Islet of Langerhans (tissue), 1 donor: ENCODE measurements at regions not wholly inside any gene's neighbourhood (a gene's known extent, or its start where the extent isn't known, plus 50 kb on each side); places are given as distances from the start of the nearest gene placed in this dataset.
"Not testable (repeated sequence)": the region's sequence is repeated elsewhere in the genome, so short reads cannot be mapped to it uniquely, and the experiment has no call there.

Experiments
- FAIRE-seq: peaks from one replicate; lab custom pipeline; 2011; peaks lifted over from hg19 to GRCh38; lab: Jason Lieb, UNC

DNA sequence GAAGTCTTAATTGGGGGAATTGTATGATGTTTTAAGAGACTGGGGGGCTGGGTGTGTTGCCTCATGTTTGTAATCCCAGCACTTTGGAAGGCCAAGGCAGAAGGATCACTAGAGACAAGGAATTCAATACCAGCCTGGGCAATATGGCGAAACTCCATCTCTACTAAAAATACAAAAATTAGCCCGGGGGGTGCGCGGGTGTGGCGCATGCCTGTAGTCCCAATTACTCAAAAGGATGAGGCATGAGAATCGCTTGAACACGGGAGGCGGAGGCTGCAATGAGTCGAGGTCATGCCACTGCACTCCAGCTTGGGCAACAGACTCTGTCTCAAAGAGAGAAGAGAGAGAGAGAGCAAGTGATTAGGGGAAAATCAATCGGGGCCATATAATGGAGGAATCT, 600.5 kb downstream of the SLC16A7 start:
- FAIRE-seq = no peak

DNA sequence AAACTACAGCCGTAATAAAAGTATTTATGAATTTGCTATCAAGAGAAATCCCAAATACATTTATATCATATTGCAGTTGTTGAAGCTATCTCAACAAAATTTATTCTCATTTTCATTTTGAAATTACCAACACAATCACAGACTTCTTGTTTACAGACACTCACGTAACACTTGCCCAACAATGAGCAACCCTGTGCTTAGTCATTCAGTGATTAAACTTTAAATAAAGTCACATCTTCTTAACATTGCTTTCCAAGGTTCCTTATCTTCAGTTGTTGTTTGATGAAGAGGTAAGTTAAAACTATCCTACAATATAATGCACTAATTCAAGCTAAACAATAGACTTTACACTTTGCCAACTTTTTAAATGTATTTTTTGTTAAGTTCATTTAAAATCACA, 601.8 kb downstream of the SLC16A7 start:
- no peak for FAIRE-seq

DNA sequence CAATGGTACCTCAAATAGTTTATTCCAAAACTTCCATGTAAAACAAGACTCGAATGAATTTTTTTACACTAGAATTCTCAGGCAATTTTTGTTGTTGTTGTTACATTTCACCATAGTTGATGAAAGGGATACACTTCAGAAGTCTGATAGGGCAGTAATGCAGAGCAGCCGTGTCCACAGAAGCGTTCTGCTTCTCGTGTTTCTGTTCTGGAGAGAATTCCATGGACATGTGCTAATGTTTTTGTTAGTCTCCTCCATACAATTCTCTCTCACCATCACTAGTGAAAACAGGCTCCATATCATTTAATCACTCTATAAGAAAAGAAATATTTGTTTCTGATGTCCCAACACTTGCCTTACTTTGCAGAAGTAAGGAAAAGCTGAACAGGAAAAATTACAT, 606.1 kb downstream of the SLC16A7 start:
- no peak for FAIRE-seq

DNA sequence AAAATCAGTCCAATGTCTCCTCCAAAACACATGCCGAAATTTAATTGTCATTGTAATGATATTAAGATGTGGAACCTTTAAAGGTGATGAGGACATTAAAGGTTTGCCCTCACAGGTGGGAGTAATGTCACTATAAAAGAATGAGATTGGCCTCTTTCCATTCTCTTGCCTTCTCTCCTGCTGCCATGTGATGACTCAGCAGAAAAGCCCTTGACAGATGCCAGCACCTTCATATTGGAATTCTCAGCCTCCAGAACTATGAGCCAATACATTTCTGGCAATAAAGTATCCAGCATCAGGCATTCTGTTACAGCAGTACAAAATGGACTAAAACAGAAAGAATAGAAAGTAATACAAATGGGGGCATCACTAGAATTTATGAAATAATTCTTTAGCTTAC, 609.7 kb downstream of the SLC16A7 start:
- FAIRE-seq = no peak

DNA sequence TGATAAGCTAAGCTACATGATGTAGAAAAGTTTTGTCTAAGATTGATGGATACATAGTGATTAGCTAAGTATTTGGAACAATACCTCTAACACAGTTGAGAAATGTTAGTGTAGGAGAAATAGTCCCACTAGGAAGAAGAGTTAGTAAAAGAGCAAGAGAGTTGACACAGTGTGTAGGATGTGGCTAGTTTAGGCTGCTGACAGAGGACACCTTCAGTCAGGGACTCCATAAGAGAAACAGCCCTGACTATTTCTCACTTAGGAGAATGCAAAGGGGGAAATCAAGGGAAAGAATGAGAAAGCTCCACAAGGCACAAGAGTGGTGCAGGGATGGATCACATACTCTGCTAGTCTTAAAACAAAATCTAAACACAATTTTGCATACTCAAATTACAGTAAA, 613.7 kb downstream of the SLC16A7 start:
- no peak for FAIRE-seq

DNA sequence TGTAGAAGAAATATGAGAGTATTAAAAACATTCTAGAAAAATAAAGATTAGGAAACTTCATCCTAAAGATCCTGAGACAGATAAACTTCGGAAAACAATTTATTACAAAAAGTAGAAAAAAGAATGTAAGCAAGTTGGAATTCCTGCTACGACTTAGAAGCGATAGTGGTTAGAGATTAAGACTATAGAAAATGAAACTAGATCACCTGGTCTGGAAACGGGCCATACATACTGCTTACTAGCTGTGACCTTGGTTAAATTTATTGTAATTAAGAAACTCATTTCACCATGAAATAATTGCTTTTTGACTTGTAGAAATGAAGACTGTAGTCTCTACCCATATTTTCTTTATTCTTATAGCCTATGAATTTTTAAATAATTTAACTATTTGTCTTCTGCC, 614.1 kb downstream of the SLC16A7 start:
- no peak for FAIRE-seq

DNA sequence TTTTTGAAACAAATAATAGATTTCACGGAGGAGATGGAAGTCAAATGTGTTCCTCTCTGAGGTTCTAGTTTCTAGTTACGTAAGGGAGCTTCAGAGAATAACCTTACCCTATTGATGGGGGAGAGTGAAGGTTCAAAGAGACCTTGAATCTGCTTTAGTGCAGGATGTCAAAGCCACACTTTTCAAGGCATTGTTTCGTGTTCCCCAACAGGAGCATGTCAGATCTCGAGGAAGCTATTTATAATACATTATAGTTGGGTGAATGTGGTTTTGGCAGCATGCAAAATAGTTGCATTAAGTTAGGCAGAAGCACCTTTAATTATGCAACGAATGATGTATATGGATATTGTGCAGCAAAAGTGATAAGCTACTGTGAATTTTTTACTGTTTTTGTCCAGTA, 614.9 kb downstream of the SLC16A7 start:
- FAIRE-seq = no peak

DNA sequence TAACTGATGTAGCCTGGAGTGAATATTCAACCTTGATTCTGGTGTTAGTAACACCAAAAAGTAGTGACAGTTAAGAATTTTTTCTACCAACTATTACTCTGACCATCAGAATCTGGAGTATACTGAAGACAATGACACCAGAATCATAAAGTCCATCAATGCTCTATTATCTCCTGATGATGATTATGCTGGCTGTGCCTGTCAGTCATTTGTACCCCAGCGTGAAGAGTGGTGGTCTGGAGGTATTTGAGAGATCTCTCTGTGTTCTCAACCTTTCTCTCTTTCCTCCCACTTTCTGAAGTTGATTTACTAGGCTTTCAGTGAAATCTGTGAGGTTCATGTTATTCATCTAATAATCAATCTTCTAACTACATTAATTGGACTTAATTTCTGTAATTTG, 615.4 kb downstream of the SLC16A7 start:
- FAIRE-seq = no peak

DNA sequence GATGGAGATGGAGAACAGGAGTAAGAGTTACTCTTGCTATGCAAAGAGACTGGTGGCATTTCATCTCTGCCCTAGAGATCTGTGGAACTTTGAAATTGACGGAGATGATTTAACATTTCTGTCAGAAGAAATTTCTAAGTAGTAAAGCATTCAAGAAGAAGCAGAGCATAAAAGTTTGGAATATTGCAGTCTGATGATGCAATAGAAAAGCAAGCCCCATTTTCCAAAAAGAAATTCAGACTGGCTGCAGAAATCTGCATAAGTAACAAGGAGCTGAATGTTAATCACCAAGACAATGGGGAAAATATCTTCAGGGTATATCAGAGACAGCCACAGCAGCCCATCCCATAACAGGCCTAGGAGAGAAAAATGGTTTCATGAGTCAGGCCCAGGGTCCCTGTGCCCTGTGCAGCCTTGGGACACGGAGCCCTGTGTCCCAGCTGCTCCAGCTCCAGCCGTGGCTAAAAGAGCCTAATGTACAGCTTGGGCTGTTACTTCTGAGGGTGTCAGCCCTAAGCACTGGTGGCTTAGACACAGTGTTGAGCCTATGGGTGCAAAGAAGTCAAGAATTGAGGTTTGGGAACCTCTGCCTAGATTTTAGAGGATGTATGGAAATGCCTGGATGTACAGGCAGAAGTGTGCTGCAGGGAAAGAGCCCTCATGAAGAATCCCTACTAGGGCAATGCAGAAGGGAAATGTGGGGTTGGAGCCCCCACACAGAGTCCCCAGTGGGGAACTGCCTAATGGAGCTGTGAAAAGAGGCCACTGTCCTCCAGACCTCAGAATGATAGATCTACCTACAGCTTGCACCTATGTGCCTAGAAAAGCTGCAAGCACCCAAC, 616.6 kb downstream of the SLC16A7 start:
- no peak for FAIRE-seq

DNA sequence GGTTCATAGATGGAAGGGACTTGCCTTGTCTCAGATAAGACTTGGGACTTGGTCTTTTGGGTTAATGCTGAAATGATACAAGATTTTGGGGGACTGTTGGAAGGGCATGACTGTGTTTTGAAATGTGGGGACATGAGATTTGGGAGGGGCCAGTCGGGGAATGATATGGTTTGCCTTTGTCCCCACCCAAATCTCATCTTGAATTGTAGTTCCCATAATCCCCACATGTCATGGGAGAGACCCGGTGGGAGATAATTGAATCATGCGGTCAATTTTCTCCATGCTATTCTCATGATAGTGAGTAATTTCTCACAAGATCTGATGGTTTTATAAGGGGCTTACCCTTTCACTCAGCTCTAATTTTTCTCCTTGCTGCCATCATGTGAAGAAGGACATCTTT, 617.4 kb downstream of the SLC16A7 start:
- not testable (repeated sequence) for FAIRE-seq

DNA sequence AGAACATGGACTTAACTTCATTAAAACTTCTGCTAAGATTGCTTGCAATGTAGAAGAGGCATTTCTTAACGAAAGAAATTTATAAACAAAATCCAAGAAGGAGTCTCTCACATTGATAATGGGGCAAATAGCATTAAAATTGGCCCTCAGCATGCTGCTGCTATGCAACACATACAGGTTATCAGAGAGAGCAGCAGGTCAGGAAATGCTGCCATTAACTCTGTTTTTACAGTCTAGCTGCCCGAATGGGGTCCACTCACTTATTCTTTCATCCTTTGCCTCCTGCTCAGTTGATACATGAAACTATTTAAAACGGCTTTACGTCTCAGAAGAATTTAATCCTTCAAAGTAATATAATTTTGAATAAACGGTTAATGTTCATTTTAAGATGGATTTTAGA, 620.4 kb downstream of the SLC16A7 start:
- no peak for FAIRE-seq

DNA sequence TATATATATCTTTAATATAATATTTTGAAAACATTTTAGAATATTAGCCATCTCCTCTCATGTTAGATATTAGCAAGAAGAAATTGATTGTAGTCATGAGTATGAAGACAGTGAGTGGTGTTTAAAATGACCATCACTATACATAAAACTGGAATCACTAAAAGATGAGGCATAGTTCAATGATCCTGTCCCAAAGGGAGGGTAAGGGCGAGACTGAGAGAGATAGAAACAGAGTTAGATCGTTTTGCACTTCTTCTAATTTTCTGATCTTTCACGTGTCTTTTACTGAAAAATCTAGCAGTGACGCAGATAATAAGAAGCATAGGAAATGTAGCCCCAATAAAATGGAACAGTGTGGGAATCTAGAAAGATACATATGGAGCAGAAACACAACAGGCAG, 627.4 kb downstream of the SLC16A7 start:
- no peak for FAIRE-seq

DNA sequence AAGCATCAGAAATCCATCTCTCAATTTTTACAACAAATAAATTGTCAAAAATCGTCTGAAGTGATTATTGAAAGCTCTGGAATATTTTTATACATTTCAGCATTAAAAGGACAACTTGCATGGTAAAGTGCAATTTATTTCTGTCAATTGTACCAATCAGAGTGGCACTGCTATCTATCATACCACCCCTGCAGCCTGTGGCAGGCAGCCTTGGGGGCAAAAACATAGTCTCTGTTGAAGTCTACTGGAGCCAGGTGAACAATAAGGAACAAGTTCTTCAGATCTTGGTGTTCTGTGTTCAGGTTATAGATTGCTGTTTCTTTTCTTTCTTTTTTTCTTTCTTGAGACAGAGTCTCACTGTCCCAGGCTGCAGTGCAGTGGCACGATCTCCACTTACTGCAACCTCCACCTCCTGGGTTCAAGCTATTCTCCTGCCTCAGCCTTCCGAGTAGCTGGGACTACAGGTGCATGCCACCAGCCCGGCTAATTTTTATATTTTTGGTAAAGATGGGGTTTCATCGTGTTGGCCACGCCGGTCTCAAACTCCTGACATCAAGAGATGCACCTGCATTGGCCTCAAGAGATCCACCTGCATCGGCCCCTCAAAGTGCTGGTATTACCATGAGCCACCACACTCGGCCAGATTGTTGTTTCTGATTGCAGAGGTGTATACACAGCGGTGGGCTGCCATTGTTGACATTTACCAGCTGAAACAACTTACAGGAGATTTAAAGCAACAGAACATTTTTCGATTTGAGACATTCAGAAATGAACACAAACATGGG, 629.6 kb downstream of the SLC16A7 start:
- FAIRE-seq = no peak

DNA sequence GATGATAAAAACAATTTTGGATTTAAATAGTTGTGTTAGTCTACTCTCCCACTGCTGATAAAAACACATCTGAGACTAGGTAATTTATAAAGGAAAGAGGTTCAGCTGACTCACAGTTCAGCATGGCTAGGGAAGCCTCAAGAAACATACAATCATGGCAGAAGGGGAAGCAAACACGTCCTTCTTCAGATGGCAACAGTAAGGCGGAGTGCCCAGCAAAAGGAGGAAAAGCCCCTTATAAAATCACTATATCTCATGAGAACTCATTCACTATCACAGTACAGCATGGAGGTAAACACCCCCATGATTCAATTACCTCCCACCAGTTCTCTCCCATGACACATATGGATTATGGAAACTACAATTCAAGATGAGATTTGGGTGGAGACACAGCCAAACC, 632.1 kb downstream of the SLC16A7 start:
- no peak for FAIRE-seq

DNA sequence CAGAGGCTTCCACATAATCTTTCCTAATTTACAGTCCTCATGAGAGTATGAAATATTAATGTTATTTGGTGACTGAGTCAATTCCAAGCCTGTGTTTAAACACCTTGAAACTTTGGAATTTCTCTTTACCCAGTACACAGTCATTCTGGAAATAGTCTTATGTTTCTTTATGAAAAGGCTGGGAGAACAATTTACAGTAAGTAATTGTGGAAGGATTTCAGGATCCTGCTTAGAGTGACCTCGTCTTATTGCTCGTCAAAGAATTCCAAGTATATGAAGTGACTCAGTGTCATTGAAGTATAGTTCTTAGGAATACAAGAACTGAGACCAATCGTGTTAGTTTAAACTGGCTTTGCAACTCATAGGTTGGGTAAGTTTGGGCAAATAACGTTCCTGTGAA, 634.2 kb downstream of the SLC16A7 start:
- no peak for FAIRE-seq

DNA sequence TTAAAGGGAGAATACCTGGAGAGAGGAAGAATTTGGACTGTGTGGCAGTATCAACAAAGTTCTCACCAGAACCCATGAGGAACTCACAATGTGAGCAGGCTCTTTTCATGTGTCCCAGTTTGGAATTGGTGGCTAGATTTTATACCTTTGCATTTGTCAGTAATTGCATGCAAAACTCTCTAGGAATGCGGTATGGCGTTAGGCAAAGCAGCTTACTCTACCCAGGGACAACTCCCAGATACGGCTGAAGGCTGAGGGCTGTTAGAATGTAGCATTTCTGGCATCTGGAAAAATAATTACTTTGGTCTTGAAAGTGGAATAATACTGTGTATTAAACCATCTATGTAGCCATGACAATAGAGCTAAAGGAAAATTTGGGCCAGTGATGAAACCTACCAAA, 635.5 kb downstream of the SLC16A7 start:
- no peak for FAIRE-seq

DNA sequence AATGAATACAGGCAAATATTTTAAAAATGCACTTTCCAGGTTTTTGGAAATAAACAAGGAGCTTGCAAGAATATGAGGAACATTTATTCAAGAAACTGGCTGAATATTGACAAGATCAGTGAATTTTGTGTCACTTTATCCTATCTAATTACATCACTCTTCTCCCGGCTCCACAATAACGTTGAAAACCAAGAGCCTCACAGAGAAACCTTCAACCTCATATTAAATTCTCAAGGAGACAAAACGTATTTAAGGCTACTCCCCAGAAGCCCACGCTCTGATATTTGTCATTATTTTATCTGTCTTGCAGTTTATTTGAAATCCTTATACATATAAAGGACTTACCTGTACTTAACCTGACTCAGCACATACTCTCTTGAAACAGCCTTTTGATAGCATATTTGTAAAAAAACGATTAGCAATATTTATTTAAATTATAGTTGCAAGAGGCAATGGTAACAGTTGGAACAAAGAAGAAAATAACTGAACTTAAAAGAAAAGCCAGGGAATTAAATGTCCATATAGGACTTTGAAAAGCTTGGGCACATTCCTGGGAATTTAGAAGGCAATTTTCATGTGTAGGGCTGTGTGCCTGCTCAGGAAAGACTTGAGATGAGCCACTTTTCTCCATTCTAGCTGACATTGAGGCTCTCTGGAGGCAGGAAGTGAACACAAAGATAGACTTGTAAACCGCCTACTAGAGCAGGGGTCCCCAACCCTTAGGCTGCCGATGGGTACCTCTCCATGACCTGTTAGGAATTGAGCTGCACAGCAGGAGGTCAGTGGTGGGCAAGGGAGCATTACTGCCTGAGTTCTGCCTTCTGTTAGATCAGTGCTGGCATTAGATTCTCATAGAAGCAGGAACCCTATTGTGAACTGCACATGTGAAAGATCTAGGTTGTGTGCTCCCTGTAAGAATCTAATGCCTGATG, 636.4 kb downstream of the SLC16A7 start:
- no peak for FAIRE-seq

DNA sequence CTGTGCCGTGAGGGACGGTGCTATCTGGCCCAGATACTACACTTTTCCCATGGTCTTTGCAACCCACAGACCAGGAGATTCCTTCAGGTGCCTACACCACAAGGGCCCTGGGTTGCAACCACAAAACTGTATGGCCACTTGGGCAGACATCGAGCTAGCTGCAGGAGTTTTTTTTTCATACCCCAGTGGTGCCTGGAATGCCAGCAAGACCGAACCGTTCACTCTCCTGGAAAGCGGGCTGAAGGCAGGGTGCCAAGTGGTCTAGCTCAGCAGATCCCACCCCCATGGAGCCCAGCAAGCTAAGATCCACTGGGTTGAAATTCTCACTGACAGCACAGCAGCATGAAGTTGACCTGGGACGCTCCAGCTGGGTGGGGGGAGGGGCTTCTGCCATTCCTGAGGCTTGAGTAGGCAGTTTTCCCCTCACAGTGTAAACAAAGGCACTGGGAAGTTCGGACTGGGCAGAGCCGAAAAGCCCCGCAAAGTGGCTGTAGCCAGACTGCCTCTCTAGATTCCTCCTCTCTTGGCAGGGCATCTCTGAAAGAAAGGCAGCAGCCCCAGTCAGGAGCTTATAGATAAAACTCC, 638.9 kb downstream of the SLC16A7 start:
- FAIRE-seq = not testable (repeated sequence)

DNA sequence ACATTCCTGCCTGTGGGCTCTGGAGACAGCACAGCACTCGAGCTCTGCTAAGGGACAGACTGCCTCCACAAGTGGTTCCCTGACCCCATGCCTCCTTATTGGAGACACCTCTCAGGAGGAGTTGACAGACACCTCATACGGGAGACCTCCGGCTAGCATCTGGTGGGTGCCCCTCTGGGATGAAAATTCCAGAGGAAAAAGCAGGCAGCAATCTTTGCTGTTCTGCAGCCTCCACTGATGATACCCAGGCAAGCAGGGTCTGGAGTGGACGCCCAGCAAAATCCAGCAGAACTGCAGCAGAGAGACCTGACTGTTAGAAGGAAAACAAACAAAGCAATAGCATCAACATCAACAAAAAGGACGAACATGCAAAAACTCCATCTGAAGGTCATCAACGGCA, 639.4 kb downstream of the SLC16A7 start:
- FAIRE-seq = no peak

DNA sequence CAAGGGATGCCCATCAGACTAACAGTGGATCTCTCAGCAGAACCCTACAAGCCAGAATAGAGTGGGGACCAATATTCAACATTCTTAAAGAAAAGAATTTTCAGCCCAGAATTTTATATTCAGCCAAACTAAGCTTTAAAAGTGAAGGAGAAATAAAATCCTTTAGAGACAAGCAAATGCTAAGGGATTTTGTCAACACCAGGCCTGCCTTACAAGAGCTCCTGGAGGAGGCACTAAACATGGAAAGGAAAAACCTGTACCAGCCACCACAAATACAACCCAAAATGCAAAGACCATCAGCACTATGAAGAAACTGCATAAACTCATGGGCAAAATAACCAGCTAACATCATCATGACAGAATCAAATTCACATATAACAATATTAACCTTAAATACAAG, 640.6 kb downstream of the SLC16A7 start:
- FAIRE-seq = not testable (repeated sequence)

DNA sequence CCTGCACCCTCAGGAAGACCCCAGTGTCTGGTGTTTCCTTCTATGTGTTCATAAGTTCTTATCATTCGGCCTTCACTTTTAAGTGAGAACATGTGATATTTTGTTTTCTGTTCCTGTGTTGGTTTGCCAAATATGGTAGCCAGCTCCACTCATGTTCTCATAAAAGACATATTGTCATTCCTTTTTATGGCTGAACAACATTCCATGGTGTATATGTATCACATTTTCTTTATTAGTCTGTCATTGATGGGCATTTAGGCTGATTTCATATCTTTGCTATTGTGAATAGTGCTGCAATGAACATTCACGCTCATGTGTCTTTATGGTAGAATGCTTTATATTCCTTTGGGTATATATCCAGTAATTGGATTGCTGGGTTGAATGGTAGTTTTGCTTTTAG, 645.1 kb downstream of the SLC16A7 start:
- no peak for FAIRE-seq

DNA sequence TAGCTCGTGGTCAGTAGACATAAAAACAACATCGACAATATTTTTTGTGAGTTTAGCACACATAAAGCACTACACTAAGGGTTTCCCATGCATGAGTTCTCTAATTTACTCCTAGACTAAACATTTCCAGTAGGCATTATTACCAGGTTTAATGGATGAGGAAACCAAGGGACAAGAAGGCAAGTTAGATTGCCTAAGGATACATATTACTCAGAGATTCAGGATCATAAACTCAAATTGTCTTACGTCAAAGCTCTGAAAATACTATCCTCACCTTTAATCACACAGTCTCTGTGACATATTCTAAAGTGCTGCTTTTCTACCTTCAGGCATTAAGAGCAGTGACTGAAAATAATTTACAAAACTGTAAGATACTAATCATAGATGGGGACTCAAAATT, 655.3 kb downstream of the SLC16A7 start:
- no peak for FAIRE-seq
